SK-N-SH treated with all-trans-retinoic acid at 6 μM for 48 hours (cell line): ENCODE measurements at regions not wholly inside any gene's neighbourhood (a gene's known extent, or its start where the extent isn't known, plus 50 kb on each side); places are given as distances from the start of the nearest gene placed in this dataset.

Source experiments
- ATAC-seq: fragments of 200-7000 bp; cut with Tn5 transposase; 3 replicates; pipeline ENCODE4 v1.9.1; 2020; ENCODE audit warnings: mild to moderate bottlenecking, moderate library complexity
- ARNTL ChIP-seq: fragments of 450-650 bp; formaldehyde crosslinking; IDR thresholded peaks from 2 replicates; pipeline ENCODE4 v1.5.0; 2020; ENCODE audit warnings: low read depth, mild to moderate bottlenecking, moderate library complexity, borderline replicate concordance
- BACH2 ChIP-seq: fragments of 250-450 bp; sonication (Bioruptor Pico); IDR thresholded peaks from 2 replicates; pipeline ENCODE4 v1.9.0; 2021; ENCODE audit warnings: mild to moderate bottlenecking, borderline replicate concordance
- CREB5 ChIP-seq: fragments of 250-450 bp; sonication (Bioruptor Pico); IDR thresholded peaks from 2 replicates; pipeline ENCODE4 v1.5.1; 2020; ENCODE audit warnings: low read depth, mild to moderate bottlenecking, moderate library complexity
- CSDC2 ChIP-seq: fragments of 250-450 bp; sonication (Bioruptor Pico); IDR thresholded peaks from 2 replicates; pipeline ENCODE4 v1.5.0; 2020; ENCODE audit warnings: mild to moderate bottlenecking, moderate library complexity
- CSRNP3 ChIP-seq: fragments of 250-450 bp; sonication (Bioruptor Pico); IDR thresholded peaks from 2 replicates; pipeline ENCODE4 v1.5.1; 2021; ENCODE audit warnings: mild to moderate bottlenecking, moderate library complexity
- ESRRG ChIP-seq: fragments of 250-450 bp; sonication (Bioruptor Pico); IDR thresholded peaks from 2 replicates; pipeline ENCODE4 v1.6.1; 2021; ENCODE audit warnings: mild to moderate bottlenecking
- GLIS3 ChIP-seq: fragments of 250-450 bp; sonication (Bioruptor Pico); IDR thresholded peaks from 2 replicates; pipeline ENCODE4 v1.5.0; 2020; ENCODE audit warnings: mild to moderate bottlenecking, moderate library complexity
- ISL1 ChIP-seq: fragments of 250-450 bp; sonication (Bioruptor Pico); IDR thresholded peaks from 2 replicates; pipeline ENCODE4 v2.1.2; 2022; ENCODE audit warnings: mild to moderate bottlenecking, moderate library complexity
- OSR1 ChIP-seq: fragments of 250-450 bp; sonication (Bioruptor Pico); IDR thresholded peaks from 2 replicates; pipeline ENCODE4 v1.8.0; 2022; ENCODE audit warnings: moderate library complexity, mild to moderate bottlenecking, inconsistent platforms
- PATZ1 ChIP-seq: fragments of 250-450 bp; sonication (Bioruptor Pico); IDR thresholded peaks from 2 replicates; pipeline ENCODE4 v1.8.0; 2020; ENCODE audit warnings: mild to moderate bottlenecking, moderate library complexity, borderline replicate concordance
- PPARA ChIP-seq: fragments of 250-450 bp; sonication (Bioruptor Pico); IDR thresholded peaks from 2 replicates; pipeline ENCODE4 v1.5.0; 2020; ENCODE audit warnings: mild to moderate bottlenecking, borderline replicate concordance
- RARB ChIP-seq: fragments of 250-450 bp; sonication (Bioruptor Pico); IDR thresholded peaks from 2 replicates; pipeline ENCODE4 v1.8.0; 2021; ENCODE audit warnings: mild to moderate bottlenecking, moderate library complexity
- SNAI2 ChIP-seq: fragments of 250-450 bp; sonication (Bioruptor Pico); IDR thresholded peaks from 2 replicates; pipeline ENCODE4 v1.5.0; 2020; ENCODE audit warnings: mild to moderate bottlenecking, moderate library complexity
- TCF4 ChIP-seq: fragments of 250-450 bp; sonication (Bioruptor Pico); IDR thresholded peaks from 2 replicates; pipeline ENCODE4 v1.8.0; 2021; ENCODE audit warnings: mild to moderate bottlenecking, moderate library complexity, borderline replicate concordance
- TOX ChIP-seq: fragments of 250-450 bp; sonication (Bioruptor Pico); IDR thresholded peaks from 2 replicates; pipeline ENCODE4 v1.8.0; 2021; ENCODE audit warnings: mild to moderate bottlenecking, moderate library complexity, borderline replicate concordance
- TSHZ2 ChIP-seq: fragments of 250-450 bp; sonication (Bioruptor Pico); IDR thresholded peaks from 2 replicates; pipeline ENCODE4 v1.5.0; 2020; ENCODE audit warnings: mild to moderate bottlenecking, moderate library complexity
- ZC3H10 ChIP-seq: fragments of 250-450 bp; sonication (Bioruptor Pico); IDR thresholded peaks from 2 replicates; pipeline ENCODE4 v1.5.1; 2021; ENCODE audit warnings: mild to moderate bottlenecking, moderate library complexity
- ZFP3 ChIP-seq: fragments of 250-450 bp; sonication (Bioruptor Pico); IDR thresholded peaks from 2 replicates; pipeline ENCODE4 v1.5.0; 2020; ENCODE audit warnings: mild to moderate bottlenecking, moderate library complexity
- ZFP30 ChIP-seq: fragments of 450-650 bp; formaldehyde crosslinking; IDR thresholded peaks from 2 replicates; pipeline ENCODE4 v1.5.0; 2022; ENCODE audit warnings: mild to moderate bottlenecking, moderate library complexity
- ZNF565 ChIP-seq: fragments of 450-650 bp; formaldehyde crosslinking; conservative IDR thresholded peaks from 2 replicates; pipeline ENCODE4 v1.5.0; 2020; ENCODE audit warnings: low read depth, mild to moderate bottlenecking, moderate library complexity
- ZNF70 ChIP-seq: fragments of 450-650 bp; formaldehyde crosslinking; IDR thresholded peaks from 2 replicates; pipeline ENCODE4 v1.5.0; 2020; ENCODE audit warnings: mild to moderate bottlenecking, moderate library complexity
- ZNF8 ChIP-seq: fragments of 450-650 bp; formaldehyde crosslinking; IDR thresholded peaks from 2 replicates; pipeline ENCODE4 v1.5.0; 2020; ENCODE audit warnings: mild to moderate bottlenecking, moderate library complexity

- TF ChIP-seq CSRNP3 (no peak), ZFP3 (CRISPR knock-in tag) (no peak), TCF4 (CRISPR knock-in tag) (no peak)
Measured at GRCh38 chr21:16312321-16312720, 582.5 kb downstream of the USP25 start (continued).

GRCh38 chr21:16315223-16315622 lies 585.4 kb downstream of the USP25 start:
- ATAC-seq: no peak
- TF ChIP-seq ZNF70 (CRISPR knock-in tag): no peak
- no peak for TF ChIP-seq CREB5 (CRISPR knock-in tag)
- TF ChIP-seq RARB: no peak
- TF ChIP-seq ZFP3 (CRISPR knock-in tag): no peak
- TF ChIP-seq ZC3H10 (CRISPR knock-in tag): no peak
- TF ChIP-seq OSR1: no peak
- no peak for TF ChIP-seq ISL1 (CRISPR knock-in tag)
- no peak for TF ChIP-seq CSDC2 (CRISPR knock-in tag)
- TF ChIP-seq GLIS3 (CRISPR knock-in tag): no peak
- TF ChIP-seq ARNTL (CRISPR knock-in tag): no peak
- no peak for TF ChIP-seq TSHZ2
- no peak for TF ChIP-seq TOX
- TF ChIP-seq PPARA (CRISPR knock-in tag): no peak
- TF ChIP-seq SNAI2 (CRISPR knock-in tag): no peak
- TF ChIP-seq ZFP30 (CRISPR knock-in tag): no peak
- TF ChIP-seq BACH2 (CRISPR knock-in tag): no peak

GRCh38 chr21:16318651-16319300 lies 589.0 kb downstream of the USP25 start:
- TF ChIP-seq RARB (no peak), ZNF70 (CRISPR knock-in tag) (no peak)
- no peak for ATAC-seq

- TF ChIP-seq ZFP30 (CRISPR knock-in tag) (no peak), GLIS3 (CRISPR knock-in tag) (no peak), TCF4 (CRISPR knock-in tag) (no peak), OSR1 (no peak), SNAI2 (CRISPR knock-in tag) (no peak), ZNF8 (no peak), ARNTL (CRISPR knock-in tag) (no peak), BACH2 (CRISPR knock-in tag) (no peak), ZFP3 (CRISPR knock-in tag) (no peak), CSRNP3 (no peak), ZNF565 (CRISPR knock-in tag) (no peak), PATZ1 (no peak), ZC3H10 (CRISPR knock-in tag) (no peak), TOX (no peak), RARB (no peak), ESRRG (CRISPR knock-in tag) (no peak)
- no peak for ATAC-seq
Measured at GRCh38 chr21:16320110-16320509, 590.3 kb downstream of the USP25 start.
